Panc1 (cell line): ENCODE measurements at regions not wholly inside any gene's neighbourhood (a gene's known extent, or its start where the extent isn't known, plus 50 kb on each side); places are given as distances from the start of the nearest gene placed in this dataset.

Experiments used
- ATAC-seq: fragments of 200-7000 bp; cut with Tn5 transposase; 2 replicates; pipeline ENCODE4 v1.9.1; 2020; ENCODE audit warnings: mild to moderate bottlenecking, moderate library complexity
- BruUV-seq: library from RNA; stranded (reverse); fragments of 400-500 nt; replicated peaks from 2 replicates; lab custom pipeline; 2021; lab: Mats Ljungman, UMichigan
- CTCF ChIA-PET: fragments of 300-600 bp; sonication (Branson Sonifier 250); formaldehyde crosslinking; loops from one replicate; lab custom pipeline; 2022; ENCODE audit warnings: antibody characterized with exemption; lab: Charles Lee
- POLR2A ChIA-PET: fragments of 300-600 bp; sonication (Branson Sonifier 250); formaldehyde crosslinking; loops from one replicate; lab custom pipeline; 2022; ENCODE audit warnings: antibody characterized with exemption; lab: Charles Lee
- DNase-seq: peaks from one replicate; pipeline ENCODE4 v3.0.0-alpha.2; 2010; ENCODE audit warnings: low read depth, low spot score
- H3K27ac ChIP-seq: 2 replicates; pipeline ENCODE4 v1.5.1; 2011; ENCODE audit warnings: mild to moderate bottlenecking, low read length, inconsistent platforms
- H3K27me3 ChIP-seq: fragments of 200-500 bp; sonication (Bioruptor generic); 2 replicates; pipeline ENCODE4 v1.6.0; 2014; ENCODE audit warnings: low read length, inconsistent platforms; ENCODE audit not compliant: control insufficient read depth, insufficient read depth
- H3K36me3 ChIP-seq: fragments of 200-500 bp; sonication (Bioruptor generic); 2 replicates; pipeline ENCODE4 v1.5.1; 2014; ENCODE audit warnings: inconsistent platforms, mild to moderate bottlenecking, low read length, moderate library complexity; ENCODE audit not compliant: control insufficient read depth, insufficient read depth
- H3K4me1 ChIP-seq: 2 replicates; pipeline ENCODE4 v1.5.1; 2011; ENCODE audit warnings: inconsistent platforms, mild to moderate bottlenecking, low read length, moderate library complexity; ENCODE audit not compliant: control insufficient read depth, insufficient read depth
- H3K4me3 ChIP-seq, 2 experiments: 2 replicates each; pipeline ENCODE4 v1.5.1; 2011 to 2012; ENCODE audit warnings: low read depth in 2 of 2, low read length in 2 of 2, mild to moderate bottlenecking in 2 of 2, inconsistent platforms in 1 of 2, moderate library complexity in 1 of 2
- H3K9me3 ChIP-seq: fragments of 200-500 bp; sonication (Bioruptor generic); 2 replicates; pipeline ENCODE4 v1.5.1; 2014; ENCODE audit warnings: low read depth, mild to moderate bottlenecking, inconsistent platforms, low read length, moderate library complexity; ENCODE audit not compliant: control insufficient read depth, insufficient read depth
- CTCF ChIP-seq: fragments of 450-650 bp; IDR thresholded peaks from 2 replicates; pipeline ENCODE4 v1.5.1; 2017; ENCODE audit warnings: mild to moderate bottlenecking
- POLR2AphosphoS5 ChIP-seq: IDR thresholded peaks from 2 replicates; pipeline ENCODE4 v1.6.1; 2012; ENCODE audit warnings: mild to moderate bottlenecking, low read depth, low read length, moderate library complexity
- REST ChIP-seq, 2 experiments: IDR thresholded peaks; 2 replicates each; pipeline ENCODE4 v1.6.1; 2011 to 2012; ENCODE audit warnings: low read depth in 2 of 2, control low read depth in 1 of 2, low read length in 1 of 2, mild to moderate bottlenecking in 1 of 2, moderate library complexity in 1 of 2; ENCODE audit not compliant: insufficient read depth in 1 of 2
- SIN3A ChIP-seq: IDR thresholded peaks from 2 replicates; pipeline ENCODE4 v1.6.1; 2012; ENCODE audit warnings: low read depth, mild to moderate bottlenecking, low read length, moderate library complexity, borderline replicate concordance; ENCODE audit not compliant: insufficient read depth
- TCF7L2 ChIP-seq: IDR thresholded peaks from 2 replicates; pipeline ENCODE4 v1.6.1; 2011; ENCODE audit warnings: mild to moderate bottlenecking, low read depth, low read length, inconsistent platforms
- in situ Hi-C: cut with HindIII; loops from 2 replicates; pipeline ENCODE4 v1.10.0; 2016; ENCODE audit warnings: low sequenced_read_pairs, low pct_unique_long_range_greater_than_20kb
- intact Hi-C: fragments of 100-400 bp; cut with micrococcal nuclease; formaldehyde crosslinking; loops from one replicate; pipeline ENCODE4 v1.10.0; 2022; ENCODE audit not compliant: unreplicated experiment

- in situ Hi-C loops: no loop called here
These were observed 478.1 kb downstream of the VRK1 start for GRCh38 chr14:97275276-97275675.

GRCh38 chr14:97276573-97276972, 479.4 kb downstream of the VRK1 start:
- intact Hi-C loops (no loop called here), in situ Hi-C loops (no loop called here)
- CTCF ChIA-PET: no interaction called here

More at GRCh38 chr14:97275276-97275675, 478.1 kb downstream of the VRK1 start:
- no peak for ATAC-seq
- Histone ChIP-seq H3K27me3 (no peaks in the 10 kb centered on the region; the same call in 1 of the 2 replicates), H3K4me1 (no peaks in the 10 kb centered on the region), H3K9me3 (no peaks in the 10 kb centered on the region), H3K27ac (no peak overlapping the region), H3K36me3 (no peaks in the 10 kb centered on the region), H3K4me3 (no peak overlapping the region)
- TF ChIP-seq CTCF (no peak), TCF7L2 (no peak), SIN3A (no peak), REST (IDR thresholded peaks at IDR 0.05; ENCODE audit: insufficient read depth in 1 of 2, low read depth in 2 of 2, low read length in 1 of 2) (no peak), POLR2AphosphoS5 (no peak)
- DNase-seq: no peak
- intact Hi-C loops: no loop called here
- ChIA-PET CTCF (no interaction called here), POLR2A (no interaction called here)
- BruUV-seq: no TSS peak

More at GRCh38 chr14:97276573-97276972, 479.4 kb downstream of the VRK1 start:
- Histone ChIP-seq H3K4me3 (no peak overlapping the region), H3K4me1 (no peaks in the 10 kb centered on the region), H3K27ac (no peak overlapping the region), H3K27me3 (no peaks in the 10 kb centered on the region; the same call in 1 of the 2 replicates), H3K9me3 (no peaks in the 10 kb centered on the region), H3K36me3 (no peaks in the 10 kb centered on the region)
- no TSS peak for BruUV-seq
- no peak for ATAC-seq
- POLR2A ChIA-PET: no interaction called here
- TF ChIP-seq POLR2AphosphoS5 (no peak), SIN3A (no peak), REST (IDR thresholded peaks at IDR 0.05; ENCODE audit: insufficient read depth in 1 of 2, low read depth in 2 of 2, low read length in 1 of 2) (no peak), TCF7L2 (no peak)
- DNase-seq: no peak
